ENCODE measurements at regions not wholly inside any gene's neighbourhood (a gene's known extent, or its start where the extent isn't known, plus 50 kb on each side); places are given as distances from the start of the nearest gene placed in this dataset.

- Histone ChIP-seq H3K36me3 (ENCODE audit: low read depth) (no peaks in the 10 kb centered on the region), H3K27me3 (ENCODE audit: insufficient read depth, poor library complexity, severe bottlenecking) (no peaks in the 10 kb centered on the region), H3K4me3 (ENCODE audit: severe bottlenecking) (no peak overlapping the region), H3K9me3 (ENCODE audit: severe bottlenecking) (no peaks in the 10 kb centered on the region), H3K4me1 (ENCODE audit: insufficient read depth, poor library complexity, severe bottlenecking) (no peaks in the 10 kb centered on the region), H3K27ac (ENCODE audit: poor library complexity, severe bottlenecking) (no peak overlapping the region)
- no peak for TF ChIP-seq CTCF (IDR thresholded peaks at IDR 0.05; ENCODE audit: poor library complexity, severe bottlenecking)
- no peak for ATAC-seq (ENCODE audit: low read depth)
- DNase-seq (ENCODE audit: low spot score) = no peak
Observed at GRCh38 chr10:81065474-81065873, 527.8 kb downstream of the SH2D4B start.

GRCh38 chr10:81068460-81068859 is 530.8 kb downstream of the SH2D4B start:
- ATAC-seq (ENCODE audit: low read depth) = no peak
- Histone ChIP-seq H3K4me1 (ENCODE audit: insufficient read depth, poor library complexity, severe bottlenecking) (no peaks in the 10 kb centered on the region), H3K27ac (ENCODE audit: poor library complexity, severe bottlenecking) (no peak overlapping the region), H3K9me3 (ENCODE audit: severe bottlenecking) (no peaks in the 10 kb centered on the region), H3K4me3 (ENCODE audit: severe bottlenecking) (no peak overlapping the region), H3K36me3 (ENCODE audit: low read depth) (no peaks in the 10 kb centered on the region), H3K27me3 (ENCODE audit: insufficient read depth, poor library complexity, severe bottlenecking) (no peaks in the 10 kb centered on the region)
- TF ChIP-seq CTCF (IDR thresholded peaks at IDR 0.05; ENCODE audit: poor library complexity, severe bottlenecking) = no peak
- no peak for DNase-seq (ENCODE audit: low spot score)

GRCh38 chr10:81071087-81071796 is 533.5 kb downstream of the SH2D4B start:
- DNase-seq (ENCODE audit: low spot score) = no peak
- Histone ChIP-seq H3K4me3 (ENCODE audit: severe bottlenecking) (no peak overlapping the region), H3K27me3 (ENCODE audit: insufficient read depth, poor library complexity, severe bottlenecking) (no peaks in the 10 kb centered on the region), H3K4me1 (ENCODE audit: insufficient read depth, poor library complexity, severe bottlenecking) (no peaks in the 10 kb centered on the region), H3K9me3 (ENCODE audit: severe bottlenecking) (no peaks in the 10 kb centered on the region), H3K36me3 (ENCODE audit: low read depth) (no peaks in the 10 kb centered on the region), H3K27ac (ENCODE audit: poor library complexity, severe bottlenecking) (no peak overlapping the region)
- no peak for TF ChIP-seq CTCF (IDR thresholded peaks at IDR 0.05; ENCODE audit: poor library complexity, severe bottlenecking)
- no peak for ATAC-seq (ENCODE audit: low read depth)

- H3K4me3 ChIP-seq (ENCODE audit: severe bottlenecking) = no peak overlapping the region
- H3K27me3 ChIP-seq (ENCODE audit: insufficient read depth, poor library complexity, severe bottlenecking) = no peaks in the 10 kb centered on the region
- TF ChIP-seq CTCF (IDR thresholded peaks at IDR 0.05; ENCODE audit: poor library complexity, severe bottlenecking) = no peak
- H3K27ac ChIP-seq (ENCODE audit: poor library complexity, severe bottlenecking) = no peak overlapping the region
- no peaks in the 10 kb centered on the region for H3K4me1 ChIP-seq (ENCODE audit: insufficient read depth, poor library complexity, severe bottlenecking)
- no peaks in the 10 kb centered on the region for H3K36me3 ChIP-seq (ENCODE audit: low read depth)
- ATAC-seq (ENCODE audit: low read depth) (no peak), DNase-seq (ENCODE audit: low spot score) (no peak)
- H3K9me3 ChIP-seq (ENCODE audit: severe bottlenecking) = no peaks in the 10 kb centered on the region
Observed at GRCh38 chr10:81073155-81073554, 535.5 kb downstream of the SH2D4B start.

GRCh38 chr10:81081887-81082620 is 544.4 kb downstream of the SH2D4B start:
- ATAC-seq (ENCODE audit: low read depth) = 0 out of 3 replicates have a peak, but pooled peaks have one; percentile 29
- no peaks in the 10 kb centered on the region for H3K36me3 ChIP-seq (ENCODE audit: low read depth)
- no peaks in the 10 kb centered on the region for H3K27me3 ChIP-seq (ENCODE audit: insufficient read depth, poor library complexity, severe bottlenecking)
- H3K9me3 ChIP-seq (ENCODE audit: severe bottlenecking) = no peaks in the 10 kb centered on the region
- no peak overlapping the region for H3K4me3 ChIP-seq (ENCODE audit: severe bottlenecking)
- H3K27ac ChIP-seq (ENCODE audit: poor library complexity, severe bottlenecking) = no peak overlapping the region
- TF ChIP-seq CTCF (IDR thresholded peaks at IDR 0.05; ENCODE audit: poor library complexity, severe bottlenecking) = peak; percentile 37
- H3K4me1 ChIP-seq (ENCODE audit: insufficient read depth, poor library complexity, severe bottlenecking) = no peaks in the 10 kb centered on the region
- no peak for DNase-seq (ENCODE audit: low spot score)

All from RWPE2 (cell line).